DND-41 (cell line): ENCODE measurements at regions not wholly inside any gene's neighbourhood (a gene's known extent, or its start where the extent isn't known, plus 50 kb on each side); places are given as distances from the start of the nearest gene placed in this dataset.

Source experiments
- ATAC-seq: fragments of 200-7000 bp; cut with Tn5 transposase; 3 replicates; pipeline ENCODE4 v1.9.1; 2021; ENCODE audit warnings: low read depth; ENCODE audit not compliant: insufficient read depth
- DNase-seq: peaks from one replicate; pipeline ENCODE4 v3.0.0-alpha.2; 2020
- H2AFZ ChIP-seq: 2 replicates; pipeline ENCODE4 v1.6.0; 2012; ENCODE audit warnings: low read depth, low read length
- H3K27ac ChIP-seq: 2 replicates; pipeline ENCODE4 v1.5.1; 2012; ENCODE audit warnings: low read length, inconsistent platforms
- H3K27me3 ChIP-seq: fragments of 200-600 bp; sonication (generic); 2 replicates; pipeline ENCODE4 v1.6.0; 2012; ENCODE audit warnings: low read length, mild to moderate bottlenecking, inconsistent platforms; ENCODE audit not compliant: insufficient read depth, poor library complexity
- H3K36me3 ChIP-seq: 2 replicates; pipeline ENCODE4 v1.5.1; 2012; ENCODE audit warnings: low read length, inconsistent platforms; ENCODE audit not compliant: insufficient read depth
- H3K4me1 ChIP-seq: 2 replicates; pipeline ENCODE4 v1.5.1; 2012; ENCODE audit warnings: mild to moderate bottlenecking, low read length; ENCODE audit not compliant: insufficient read depth
- H3K4me2 ChIP-seq: 2 replicates; pipeline ENCODE4 v1.6.0; 2012; ENCODE audit warnings: mild to moderate bottlenecking, moderate library complexity, low read length, inconsistent platforms; ENCODE audit not compliant: insufficient read depth
- H3K4me3 ChIP-seq, 2 experiments: fragments of 200-600 bp in 1 of 2; shearing (Covaris generic) in 1 of 2; 2 replicates each; pipeline ENCODE4 v1.5.1; 2012 to 2016; ENCODE audit warnings: inconsistent platforms in 2 of 2, low read length in 2 of 2, mild to moderate bottlenecking in 2 of 2, low read depth in 1 of 2, moderate library complexity in 1 of 2
- H3K79me2 ChIP-seq: 2 replicates; pipeline ENCODE4 v1.6.0; 2012; ENCODE audit warnings: low read length, inconsistent platforms; ENCODE audit not compliant: insufficient read depth
- H3K9ac ChIP-seq: 2 replicates; pipeline ENCODE4 v1.6.0; 2012; ENCODE audit warnings: low read depth, mild to moderate bottlenecking, inconsistent platforms, low read length, moderate library complexity
- H3K9me3 ChIP-seq: 2 replicates; pipeline ENCODE4 v1.5.1; 2012; ENCODE audit warnings: low read length, moderate library complexity, mild to moderate bottlenecking, inconsistent platforms; ENCODE audit not compliant: insufficient read depth, severe bottlenecking
- H4K20me1 ChIP-seq: 2 replicates; pipeline ENCODE4 v1.6.0; 2012; ENCODE audit warnings: low read length; ENCODE audit not compliant: insufficient read depth
- CTCF ChIP-seq: IDR thresholded peaks from 2 replicates; pipeline ENCODE4 v1.5.1; 2012; ENCODE audit warnings: borderline replicate concordance, low read length, moderate library complexity, mild to moderate bottlenecking; ENCODE audit not compliant: poor library complexity, severe bottlenecking; ENCODE audit errors: extremely low read depth
- EZH2 ChIP-seq: IDR thresholded peaks from 3 replicates; pipeline ENCODE4 v1.6.1; 2012; ENCODE audit warnings: borderline replicate concordance, low read depth, mild to moderate bottlenecking, moderate library complexity, low read length, inconsistent platforms; ENCODE audit not compliant: severe bottlenecking

- TF ChIP-seq CTCF: no peak
- TF ChIP-seq EZH2: no peak
- no peak for DNase-seq
- Histone ChIP-seq H3K9ac (no peak overlapping the region), H3K4me3 (no peak overlapping the region), H3K27me3 (no peaks in the 10 kb centered on the region), H3K9me3 (peaks cover 6% of the 10 kb centered on the region), H3K4me1 (no peaks in the 10 kb centered on the region), H3K79me2 (no peaks in the 10 kb centered on the region), H2AFZ (no peak overlapping the region), H3K4me2 (no peak overlapping the region), H3K27ac (no peak overlapping the region), H3K36me3 (no peaks in the 10 kb centered on the region), H4K20me1 (no peaks in the 10 kb centered on the region)
- no peak for ATAC-seq
Observed at GRCh38 chr1:78227705-78228635, 182.2 kb downstream of the GIPC2 start.

- Histone ChIP-seq H3K36me3 (no peaks in the 10 kb centered on the region), H3K4me3 (no peak overlapping the region), H3K27me3 (no peaks in the 10 kb centered on the region), H3K9me3 (peaks cover 6% of the 10 kb centered on the region), H3K4me1 (no peaks in the 10 kb centered on the region), H3K9ac (no peak overlapping the region), H3K79me2 (no peaks in the 10 kb centered on the region), H4K20me1 (no peaks in the 10 kb centered on the region), H3K27ac (no peak overlapping the region), H3K4me2 (no peak overlapping the region), H2AFZ (no peak overlapping the region)
- DNase-seq (no peak), ATAC-seq (no peak)
- TF ChIP-seq CTCF (no peak), EZH2 (no peak)
Observed at GRCh38 chr1:78229344-78229743, 183.6 kb downstream of the GIPC2 start.

GRCh38 chr1:78231477-78231876 is 185.7 kb downstream of the GIPC2 start:
- H3K27me3 ChIP-seq: no peaks in the 10 kb centered on the region
- no peaks in the 10 kb centered on the region for H3K36me3 ChIP-seq
- H3K9ac ChIP-seq: no peak overlapping the region
- ATAC-seq (no peak), DNase-seq (no peak)
- no peak overlapping the region for H3K4me3 ChIP-seq
- H4K20me1 ChIP-seq: no peaks in the 10 kb centered on the region
- H2AFZ ChIP-seq: no peak overlapping the region
- H3K27ac ChIP-seq: no peak overlapping the region
- H3K4me2 ChIP-seq: no peak overlapping the region
- no peaks in the 10 kb centered on the region for H3K79me2 ChIP-seq
- H3K9me3 ChIP-seq: peaks cover 6% of the 10 kb centered on the region
- no peak for TF ChIP-seq EZH2
- no peak for TF ChIP-seq CTCF
- H3K4me1 ChIP-seq: no peaks in the 10 kb centered on the region
